ENCODE measurements at regions not wholly inside any gene's neighbourhood (a gene's known extent, or its start where the extent isn't known, plus 50 kb on each side); places are given as distances from the start of the nearest gene placed in this dataset.

GRCh38 chr18:54003195-54003594 is 221.3 kb downstream of the MBD2 start:
- Mint-ChIP-seq H3K9me3 (no peaks in the 10 kb centered on the region), H3K27ac (no peak overlapping the region), H3K36me3 (ENCODE audit: low read depth) (no peaks in the 10 kb centered on the region)

GRCh38 chr18:53997064-53997463 is 227.4 kb downstream of the MBD2 start:
- no peaks in the 10 kb centered on the region for H3K36me3 Mint-ChIP-seq (ENCODE audit: low read depth)
- POLR2A ChIA-PET: no interaction called here
- no peaks in the 10 kb centered on the region for H3K4me1 Mint-ChIP-seq
- no peaks in the 10 kb centered on the region for H3K9me3 Mint-ChIP-seq
- H3K27ac Mint-ChIP-seq: no peak overlapping the region
- no peak overlapping the region for H3K4me3 Mint-ChIP-seq
- no peak for DNase-seq
- CTCF ChIA-PET: no interaction called here
- no peaks in the 10 kb centered on the region for H3K27me3 Mint-ChIP-seq

More at GRCh38 chr18:54003195-54003594, 221.3 kb downstream of the MBD2 start:
- POLR2A ChIA-PET: no interaction called here
- H3K4me1 Mint-ChIP-seq: no peaks in the 10 kb centered on the region
- H3K4me3 Mint-ChIP-seq: no peak overlapping the region
- H3K27me3 Mint-ChIP-seq: no peaks in the 10 kb centered on the region
- no peak for DNase-seq
- CTCF ChIA-PET: no interaction called here

- POLR2A ChIA-PET: no interaction called here
- H3K4me3 Mint-ChIP-seq: no peak overlapping the region
- H3K9me3 Mint-ChIP-seq: no peaks in the 10 kb centered on the region
Measured at GRCh38 chr18:53994016-53994415, 230.5 kb downstream of the MBD2 start.

GRCh38 chr18:53991805-53992204 is 232.7 kb downstream of the MBD2 start:
- POLR2A ChIA-PET: no interaction called here
- H3K4me1 Mint-ChIP-seq: no peaks in the 10 kb centered on the region
- CTCF ChIA-PET: no interaction called here
- H3K36me3 Mint-ChIP-seq (ENCODE audit: low read depth): no peaks in the 10 kb centered on the region
- no peak for DNase-seq
- H3K27me3 Mint-ChIP-seq: no peaks in the 10 kb centered on the region
- no peaks in the 10 kb centered on the region for H3K9me3 Mint-ChIP-seq
- H3K4me3 Mint-ChIP-seq: no peak overlapping the region
- H3K27ac Mint-ChIP-seq: no peak overlapping the region

More at GRCh38 chr18:53994016-53994415, 230.5 kb downstream of the MBD2 start:
- Mint-ChIP-seq H3K27me3 (no peaks in the 10 kb centered on the region), H3K27ac (no peak overlapping the region), H3K36me3 (ENCODE audit: low read depth) (no peaks in the 10 kb centered on the region), H3K4me1 (no peaks in the 10 kb centered on the region)
- no peak for DNase-seq
- CTCF ChIA-PET: no interaction called here

- H3K27ac Mint-ChIP-seq: no peak overlapping the region
- H3K36me3 Mint-ChIP-seq (ENCODE audit: low read depth): no peaks in the 10 kb centered on the region
- no peaks in the 10 kb centered on the region for H3K27me3 Mint-ChIP-seq
- ChIA-PET CTCF (no interaction called here), POLR2A (no interaction called here)
- no peak overlapping the region for H3K4me3 Mint-ChIP-seq
- H3K9me3 Mint-ChIP-seq: no peaks in the 10 kb centered on the region
- no peak for DNase-seq
- no peaks in the 10 kb centered on the region for H3K4me1 Mint-ChIP-seq
Measured at GRCh38 chr18:53991202-53991601, 233.3 kb downstream of the MBD2 start.

- no peaks in the 10 kb centered on the region for H3K4me1 Mint-ChIP-seq
- no peak overlapping the region for H3K4me3 Mint-ChIP-seq
- POLR2A ChIA-PET: no interaction called here
- CTCF ChIA-PET: no interaction called here
- DNase-seq: no peak
- no peaks in the 10 kb centered on the region for H3K27me3 Mint-ChIP-seq
- H3K9me3 Mint-ChIP-seq: no peaks in the 10 kb centered on the region
- H3K27ac Mint-ChIP-seq: no peak overlapping the region
- H3K36me3 Mint-ChIP-seq (ENCODE audit: low read depth): no peaks in the 10 kb centered on the region
Measured at GRCh38 chr18:53990485-53990884, 234.0 kb downstream of the MBD2 start.

GRCh38 chr18:53984021-53984420 is 240.4 kb downstream of the MBD2 start:
- no peak for DNase-seq
- no peaks in the 10 kb centered on the region for H3K36me3 Mint-ChIP-seq (ENCODE audit: low read depth)
- H3K4me3 Mint-ChIP-seq: no peak overlapping the region
- ChIA-PET CTCF (no interaction called here), POLR2A (no interaction called here)
- H3K4me1 Mint-ChIP-seq: no peaks in the 10 kb centered on the region
- peaks cover 2% of the 10 kb centered on the region for H3K9me3 Mint-ChIP-seq
- no peak overlapping the region for H3K27ac Mint-ChIP-seq
- no peaks in the 10 kb centered on the region for H3K27me3 Mint-ChIP-seq

GRCh38 chr18:53971331-53971730 is 253.1 kb downstream of the MBD2 start:
- CTCF ChIA-PET: no interaction called here
- Mint-ChIP-seq H3K36me3 (ENCODE audit: low read depth) (no peaks in the 10 kb centered on the region), H3K27ac (no peak overlapping the region), H3K4me3 (no peak overlapping the region), H3K27me3 (no peaks in the 10 kb centered on the region), H3K9me3 (peaks cover 9% of the 10 kb centered on the region), H3K4me1 (no peaks in the 10 kb centered on the region)
- POLR2A ChIA-PET: no interaction called here
- DNase-seq: no peak

GRCh38 chr18:53952700-53953099 is 271.8 kb downstream of the MBD2 start:
- Mint-ChIP-seq H3K27me3 (no peaks in the 10 kb centered on the region), H3K4me1 (no peaks in the 10 kb centered on the region), H3K4me3 (no peak overlapping the region), H3K9me3 (no peaks in the 10 kb centered on the region), H3K36me3 (ENCODE audit: low read depth) (no peaks in the 10 kb centered on the region), H3K27ac (no peak overlapping the region)
- ChIA-PET CTCF (no interaction called here), POLR2A (no interaction called here)
- no peak for DNase-seq

- no peaks in the 10 kb centered on the region for H3K27me3 Mint-ChIP-seq
- POLR2A ChIA-PET: no interaction called here
- no peaks in the 10 kb centered on the region for H3K36me3 Mint-ChIP-seq (ENCODE audit: low read depth)
- CTCF ChIA-PET: no interaction called here
- no peaks in the 10 kb centered on the region for H3K4me1 Mint-ChIP-seq
- no peak for DNase-seq
- H3K9me3 Mint-ChIP-seq: no peaks in the 10 kb centered on the region
- H3K27ac Mint-ChIP-seq: no peak overlapping the region
- no peak overlapping the region for H3K4me3 Mint-ChIP-seq
Measured at GRCh38 chr18:53950545-53950944, 273.9 kb downstream of the MBD2 start.

GRCh38 chr18:53948991-53949390 is 275.5 kb downstream of the MBD2 start:
- DNase-seq: no peak
- Mint-ChIP-seq H3K9me3 (peaks cover 3% of the 10 kb centered on the region), H3K4me1 (no peaks in the 10 kb centered on the region), H3K27me3 (no peaks in the 10 kb centered on the region), H3K27ac (no peak overlapping the region), H3K36me3 (ENCODE audit: low read depth) (no peaks in the 10 kb centered on the region), H3K4me3 (no peak overlapping the region)
- CTCF ChIA-PET: no interaction called here
- POLR2A ChIA-PET: no interaction called here

GRCh38 chr18:53947092-53947640 is 277.3 kb downstream of the MBD2 start:
- no peak overlapping the region for H3K4me3 Mint-ChIP-seq
- no peaks in the 10 kb centered on the region for H3K4me1 Mint-ChIP-seq
- H3K27me3 Mint-ChIP-seq: no peaks in the 10 kb centered on the region
- no peak overlapping the region for H3K27ac Mint-ChIP-seq
- DNase-seq: no peak
- ChIA-PET POLR2A (no interaction called here), CTCF (no interaction called here)
- H3K9me3 Mint-ChIP-seq: peaks cover 3% of the 10 kb centered on the region
- no peaks in the 10 kb centered on the region for H3K36me3 Mint-ChIP-seq (ENCODE audit: low read depth)

- Mint-ChIP-seq H3K4me3 (no peak overlapping the region), H3K9me3 (peaks cover 3% of the 10 kb centered on the region), H3K27me3 (no peaks in the 10 kb centered on the region), H3K36me3 (ENCODE audit: low read depth) (no peaks in the 10 kb centered on the region), H3K27ac (no peak overlapping the region), H3K4me1 (no peaks in the 10 kb centered on the region)
- ChIA-PET CTCF (no interaction called here), POLR2A (no interaction called here)
- DNase-seq: no peak
Measured at GRCh38 chr18:53946594-53946993, 277.9 kb downstream of the MBD2 start.

- Mint-ChIP-seq H3K9me3 (peaks cover 10% of the 10 kb centered on the region), H3K27me3 (no peaks in the 10 kb centered on the region), H3K27ac (no peak overlapping the region), H3K4me1 (no peaks in the 10 kb centered on the region), H3K4me3 (no peak overlapping the region), H3K36me3 (ENCODE audit: low read depth) (no peaks in the 10 kb centered on the region)
- ChIA-PET POLR2A (no interaction called here), CTCF (no interaction called here)
- no peak for DNase-seq
Measured at GRCh38 chr18:53944721-53945120, 279.7 kb downstream of the MBD2 start.

Measured in activated CD4-positive, alpha-beta T cell treated with anti-CD3 and anti-CD28 coated beads, Interleukin-2, amount 10 ng/mL, durations not matched to agents 7 days and 5 days (primary cell).